Fibroblast of lung (primary cell): ENCODE measurements at regions not wholly inside any gene's neighbourhood (a gene's known extent, or its start where the extent isn't known, plus 50 kb on each side); places are given as distances from the start of the nearest gene placed in this dataset.

ENCODE experiments used
- EZH2 ChIP-seq: IDR thresholded peaks from 2 replicates; pipeline ENCODE4 v1.5.1; 2012; ENCODE audit warnings: low read length, control low read depth, mild to moderate bottlenecking; ENCODE audit errors: missing control alignments
- TF ChIP-seq, protein P1 (sequence below), 2 donors: IDR thresholded peaks in 1 of 2; conservative IDR thresholded peaks in 1 of 2; 1 replicate in 1 of 2; 2 replicates in 1 of 2; pipeline ENCODE4 v1.5.1; 2011 to 2012; ENCODE audit warnings: low read length in 2 of 2, control low read depth in 1 of 2, inconsistent platforms in 1 of 2, low read depth in 1 of 2, mild to moderate bottlenecking in 1 of 2

DNA sequence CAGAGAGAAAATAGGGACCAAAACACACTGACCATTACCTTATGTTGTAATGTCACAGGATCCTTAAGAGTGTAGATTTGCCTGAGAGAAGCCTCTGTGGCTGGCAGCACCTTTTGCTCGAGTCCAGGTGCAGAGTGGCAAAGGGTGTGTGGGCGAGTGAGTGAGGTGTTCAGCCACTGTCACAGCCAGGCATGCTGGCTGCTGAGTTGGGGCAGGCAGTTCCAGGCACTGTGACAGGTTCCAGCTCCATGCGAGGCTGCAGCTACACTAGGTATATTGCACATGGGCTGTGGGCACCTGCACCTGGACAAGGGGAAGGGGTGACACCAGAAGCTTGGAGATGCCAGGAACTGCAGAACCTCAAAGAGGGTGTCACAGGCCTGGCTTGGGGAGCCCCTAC is 1370.4 kb upstream of the PRMT6 start:
- TF ChIP-seq, protein P1, sequence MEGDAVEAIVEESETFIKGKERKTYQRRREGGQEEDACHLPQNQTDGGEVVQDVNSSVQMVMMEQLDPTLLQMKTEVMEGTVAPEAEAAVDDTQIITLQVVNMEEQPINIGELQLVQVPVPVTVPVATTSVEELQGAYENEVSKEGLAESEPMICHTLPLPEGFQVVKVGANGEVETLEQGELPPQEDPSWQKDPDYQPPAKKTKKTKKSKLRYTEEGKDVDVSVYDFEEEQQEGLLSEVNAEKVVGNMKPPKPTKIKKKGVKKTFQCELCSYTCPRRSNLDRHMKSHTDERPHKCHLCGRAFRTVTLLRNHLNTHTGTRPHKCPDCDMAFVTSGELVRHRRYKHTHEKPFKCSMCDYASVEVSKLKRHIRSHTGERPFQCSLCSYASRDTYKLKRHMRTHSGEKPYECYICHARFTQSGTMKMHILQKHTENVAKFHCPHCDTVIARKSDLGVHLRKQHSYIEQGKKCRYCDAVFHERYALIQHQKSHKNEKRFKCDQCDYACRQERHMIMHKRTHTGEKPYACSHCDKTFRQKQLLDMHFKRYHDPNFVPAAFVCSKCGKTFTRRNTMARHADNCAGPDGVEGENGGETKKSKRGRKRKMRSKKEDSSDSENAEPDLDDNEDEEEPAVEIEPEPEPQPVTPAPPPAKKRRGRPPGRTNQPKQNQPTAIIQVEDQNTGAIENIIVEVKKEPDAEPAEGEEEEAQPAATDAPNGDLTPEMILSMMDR (conservative IDR thresholded peaks at IDR 0.05 in 1 of 2, IDR thresholded peaks at IDR 0.05 in 1 of 2; ENCODE audit: low read depth in 1 of 2, low read length in 2 of 2): no peak
- no peak for TF ChIP-seq EZH2
